ENCODE measurements at regions not wholly inside any gene's neighbourhood (a gene's known extent, or its start where the extent isn't known, plus 50 kb on each side); places are given as distances from the start of the nearest gene placed in this dataset.

GRCh38 chr1:193580419-193580818 lies 394.0 kb upstream of the B3GALT2 start:
- RAD21 ChIA-PET (ENCODE audit: unreplicated experiment): no interaction called here
- Histone ChIP-seq H3K4me3 (no peak overlapping the region), H2AFZ (ENCODE audit: control insufficient read depth, low read depth, low read length) (no peak overlapping the region), H3K4me2 (ENCODE audit: control insufficient read depth, insufficient read depth) (no peak overlapping the region), H3K27ac (ENCODE audit: control insufficient read depth, insufficient read depth) (no peak overlapping the region), H3K27me3 (replicated peaks in 1 of 2; ENCODE audit: control insufficient read depth in 2 of 2, insufficient read depth in 2 of 2, low read length in 1 of 2) (no peaks in the 10 kb centered on the region; a peak in 1 of 4 replicates), H3K79me2 (ENCODE audit: control insufficient read depth, insufficient read depth, low read length) (no peaks in the 10 kb centered on the region), H3K9me3 (replicated peaks; ENCODE audit: control insufficient read depth, insufficient read depth, low read length) (no peaks in the 10 kb centered on the region; the same call in 2 of the 3 replicates), H4K20me1 (ENCODE audit: control insufficient read depth, insufficient read depth) (no peaks in the 10 kb centered on the region), H3K9ac (ENCODE audit: control insufficient read depth, insufficient read depth, low read length) (no peak overlapping the region), H3K36me3 (ENCODE audit: control insufficient read depth in 2 of 2, insufficient read depth in 2 of 2, low read length in 1 of 2) (no peaks in the 10 kb centered on the region), H3K4me1 (ENCODE audit: control insufficient read depth, insufficient read depth, low read length) (no peaks in the 10 kb centered on the region)
- intact Hi-C loops (cut with micrococcal nuclease; ENCODE audit: unreplicated experiment): no loop called here
- FAIRE-seq (no peak), DNase-seq (ENCODE audit: low read depth, low spot score) (no peak), ATAC-seq (no peak)
- no TSS peak for BruUV-seq (replicated peaks)
- 40% methylated on average over 3 of the region's 3 CpGs for WGBS (ENCODE audit: insufficient coverage, insufficient replicate concordance, low lambda C conversion rate, missing lambda C conversion rate)
- in situ Hi-C loops (cut with MboI): no loop called here
- SMC1A ChIA-PET (ENCODE audit: uncharacterized antibody, unreplicated experiment): interaction anchor here (0.6 kb wide), 1 partner anchor 8 kb away, joined by 4 read pairs; no protein-coding TSS in a partner anchor
- CTCF ChIA-PET: interaction anchor here (1.6 kb wide), 1 partner anchor 12 kb away, joined by 4 read pairs; no protein-coding TSS in a partner anchor
- TF ChIP-seq SREBF1 (IDR thresholded peaks at IDR 0.05; ENCODE audit: low read length) (no peak), KDM1A (IDR thresholded peaks at IDR 0.05; ENCODE audit: borderline replicate concordance) (no peak), POLR2AphosphoS2 (IDR thresholded peaks at IDR 0.05; ENCODE audit: low read depth, low read length) (no peak), NRF1 (conservative IDR thresholded peaks at IDR 0.05; ENCODE audit: low read depth, low read length) (no peak), DPF2 (IDR thresholded peaks at IDR 0.05) (no peak)
- POLR2A ChIA-PET: no interaction called here

GRCh38 chr1:193579323-193579722 lies 392.9 kb upstream of the B3GALT2 start:
- H3K27ac ChIP-seq (ENCODE audit: control insufficient read depth, insufficient read depth): no peak overlapping the region
- no peak overlapping the region for H3K4me2 ChIP-seq (ENCODE audit: control insufficient read depth, insufficient read depth)
- intact Hi-C loops (cut with micrococcal nuclease; ENCODE audit: unreplicated experiment) (no loop called here), in situ Hi-C loops (cut with MboI) (no loop called here)
- SMC1A ChIA-PET (ENCODE audit: uncharacterized antibody, unreplicated experiment): no interaction called here
- RAD21 ChIA-PET (ENCODE audit: unreplicated experiment): no interaction called here
- CTCF ChIA-PET: interaction anchor here (1.6 kb wide), 1 partner anchor 11 kb away, joined by 4 read pairs; no protein-coding TSS in a partner anchor
- no peaks in the 10 kb centered on the region; the same call in 2 of the 3 replicates for H3K9me3 ChIP-seq (replicated peaks; ENCODE audit: control insufficient read depth, insufficient read depth, low read length)
- H2AFZ ChIP-seq (ENCODE audit: control insufficient read depth, low read depth, low read length): no peak overlapping the region
- H3K9ac ChIP-seq (ENCODE audit: control insufficient read depth, insufficient read depth, low read length): no peak overlapping the region
- 87% methylated on average over 1 of the region's 1 CpG for WGBS (ENCODE audit: insufficient coverage, insufficient replicate concordance, low lambda C conversion rate, missing lambda C conversion rate)
- no peaks in the 10 kb centered on the region for H4K20me1 ChIP-seq (ENCODE audit: control insufficient read depth, insufficient read depth)
- POLR2A ChIA-PET: no interaction called here
- H3K4me1 ChIP-seq (ENCODE audit: control insufficient read depth, insufficient read depth, low read length): no peaks in the 10 kb centered on the region
- BruUV-seq (replicated peaks): no TSS peak
- DNase-seq (ENCODE audit: low read depth, low spot score) (no peak), FAIRE-seq (no peak), ATAC-seq (no peak)
- no peaks in the 10 kb centered on the region for H3K36me3 ChIP-seq (ENCODE audit: control insufficient read depth in 2 of 2, insufficient read depth in 2 of 2, low read length in 1 of 2)
- TF ChIP-seq NR2F1 (conservative IDR thresholded peaks at IDR 0.05) (no peak), MEF2A (IDR thresholded peaks at IDR 0.05; ENCODE audit: insufficient read depth, low read depth, low read length) (no peak)
- no peaks in the 10 kb centered on the region for H3K79me2 ChIP-seq (ENCODE audit: control insufficient read depth, insufficient read depth, low read length)
- no peaks in the 10 kb centered on the region; a peak in 1 of 4 replicates for H3K27me3 ChIP-seq (replicated peaks in 1 of 2; ENCODE audit: control insufficient read depth in 2 of 2, insufficient read depth in 2 of 2, low read length in 1 of 2)
- no peak overlapping the region for H3K4me3 ChIP-seq
